Medulla oblongata (tissue), 1 donor: ENCODE measurements at regions not wholly inside any gene's neighbourhood (a gene's known extent, or its start where the extent isn't known, plus 50 kb on each side); places are given as distances from the start of the nearest gene placed in this dataset.
"Not testable (repeated sequence)": the region's sequence is repeated elsewhere in the genome, so short reads cannot be mapped to it uniquely, and the experiment has no call there.

Source experiments
- DNase-seq: peaks from one replicate; pipeline ENCODE4 v3.0.0-alpha.2; 2015; ENCODE audit errors: extremely low spot score

DNA sequence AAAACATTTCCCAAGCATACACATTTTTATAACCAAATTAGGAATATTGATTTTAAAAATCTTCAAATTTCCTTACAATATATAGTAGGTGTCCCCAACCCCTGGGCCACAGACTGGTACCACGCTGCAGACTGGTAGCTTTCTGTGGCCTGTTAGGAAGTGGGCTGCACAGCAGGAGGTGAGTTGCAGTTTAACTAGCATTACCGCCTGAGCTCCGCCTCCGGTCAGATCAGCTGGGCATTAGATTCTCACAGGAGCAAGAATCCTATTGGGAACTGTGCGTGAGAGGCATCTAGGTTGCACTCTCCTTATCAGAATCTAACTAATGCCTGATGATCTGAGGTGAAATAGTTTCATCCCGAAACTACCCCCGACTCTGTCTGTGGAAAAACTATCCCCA, 62.1 kb downstream of the ZWINT start:
- DNase-seq, result no peak

DNA sequence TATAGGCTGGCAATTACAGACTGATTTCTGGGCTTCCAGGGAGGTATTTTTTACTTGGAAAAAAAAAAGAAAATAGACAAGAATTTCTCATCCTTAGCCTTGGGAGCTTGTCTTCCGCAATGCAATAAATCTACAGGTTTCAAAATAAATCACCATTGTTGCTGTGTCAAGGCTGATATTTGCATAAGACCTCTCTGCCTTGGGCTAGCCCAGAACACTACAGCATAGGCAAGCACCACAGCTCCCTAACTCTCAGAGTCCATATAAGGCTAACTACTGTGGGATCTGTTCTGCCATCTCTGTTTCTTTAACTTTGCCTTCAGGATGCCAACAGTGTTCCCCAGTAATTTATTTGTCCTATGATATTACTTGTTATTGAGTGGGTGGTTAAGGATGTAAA, 64.4 kb downstream of the ZWINT start:
- DNase-seq, result no peak

- DNase-seq, result no peak
Observed at GRCh38 chr10:56288403-56288802, 72.7 kb downstream of the ZWINT start.

- no peak for DNase-seq
Observed at GRCh38 chr10:56286096-56286495, 75.0 kb downstream of the ZWINT start.

DNA sequence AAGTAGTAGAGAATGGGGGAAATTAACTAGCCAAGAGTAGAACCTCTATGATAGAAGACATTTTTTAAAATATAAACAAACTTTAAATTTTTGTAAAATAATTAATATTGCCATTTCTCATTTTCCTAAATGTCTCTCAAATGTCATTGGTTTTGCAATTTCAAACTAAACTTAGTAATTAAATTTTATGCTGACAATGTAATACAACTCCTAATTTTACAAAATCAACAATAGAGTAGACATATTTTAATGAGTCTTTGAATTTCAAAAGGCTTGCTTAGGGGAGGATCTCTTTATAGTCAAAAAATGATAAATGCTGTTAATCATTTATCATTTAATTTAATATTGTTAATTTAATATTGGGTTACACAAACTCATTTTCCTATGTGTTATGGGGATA, 81.8 kb downstream of the ZWINT start:
- DNase-seq, result no peak

- no peak for DNase-seq
Observed at GRCh38 chr10:56269181-56269580, 91.9 kb downstream of the ZWINT start.

GRCh38 chr10:56266120-56266519, 94.9 kb downstream of the ZWINT start:
- DNase-seq, result no peak

GRCh38 chr10:56258991-56259390, 102.1 kb downstream of the ZWINT start:
- DNase-seq, result no peak

- no peak for DNase-seq
Observed at GRCh38 chr10:56258378-56258777, 102.7 kb downstream of the ZWINT start.

DNA sequence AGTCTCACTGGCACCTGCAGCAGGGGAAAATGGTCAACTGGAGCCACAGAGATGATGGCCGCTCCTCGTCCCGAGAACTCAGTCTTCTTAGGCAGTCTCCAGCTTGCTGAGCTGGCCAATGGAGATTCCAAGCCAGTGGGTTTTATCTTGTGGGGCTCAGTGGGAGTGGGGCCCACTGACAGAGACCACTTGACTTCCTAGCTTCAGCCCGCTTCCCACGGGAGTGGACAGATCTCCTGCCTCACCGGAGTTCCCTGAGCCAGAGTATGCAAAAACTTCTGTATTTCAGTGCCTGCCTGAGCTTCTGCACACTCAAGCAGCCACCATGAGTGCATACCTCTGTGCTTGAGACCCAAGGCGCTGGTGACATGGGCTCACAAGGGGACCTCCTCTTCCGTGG, 105.8 kb downstream of the ZWINT start:
- no peak for DNase-seq

- DNase-seq, result no peak
Observed at GRCh38 chr10:56240471-56240870, 120.6 kb downstream of the ZWINT start.

GRCh38 chr10:56231436-56231835, 129.6 kb downstream of the ZWINT start:
- DNase-seq, result no peak

GRCh38 chr10:56222237-56222636, 138.8 kb downstream of the ZWINT start:
- no peak for DNase-seq

GRCh38 chr10:56212951-56213350, 148.1 kb downstream of the ZWINT start:
- DNase-seq, result no peak

DNA sequence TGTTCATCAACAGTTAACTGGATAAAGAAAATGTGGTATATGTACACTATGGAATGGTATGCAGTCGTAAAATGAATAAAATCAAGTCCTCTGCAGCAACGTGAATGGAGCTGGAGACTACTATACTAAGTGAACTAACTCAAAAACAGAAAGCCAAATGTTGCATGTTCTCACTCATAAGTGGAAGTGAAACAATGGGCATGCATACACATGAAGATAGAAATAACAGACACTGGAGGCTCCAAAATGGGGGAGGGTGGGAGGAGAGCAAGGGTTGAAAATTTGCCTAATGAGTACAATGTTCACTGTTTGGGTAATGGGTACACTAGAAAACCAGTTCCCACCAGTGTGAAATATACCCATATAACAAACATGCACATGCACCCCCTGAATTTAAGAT, 179.5 kb downstream of the ZWINT start:
- no peak for DNase-seq

DNA sequence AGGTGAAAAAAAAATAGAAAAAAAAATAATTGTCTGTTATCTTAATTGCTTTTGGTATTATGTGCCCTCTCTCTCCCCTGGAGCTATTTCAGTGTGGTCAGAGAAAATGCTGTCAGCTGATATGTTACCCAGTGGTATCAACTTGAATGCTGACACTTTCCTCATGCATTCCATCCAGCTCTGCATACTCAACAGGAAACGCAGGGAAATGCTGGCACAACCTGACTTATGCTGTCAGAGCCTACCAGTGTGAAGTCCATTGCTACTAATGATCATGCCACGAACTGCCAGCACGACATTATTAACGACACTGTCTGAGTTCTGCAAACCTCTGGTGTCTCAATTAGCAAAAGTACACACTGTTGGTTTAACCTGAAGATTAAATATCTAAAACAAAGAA, 182.8 kb downstream of the ZWINT start:
- DNase-seq, result no peak

DNA sequence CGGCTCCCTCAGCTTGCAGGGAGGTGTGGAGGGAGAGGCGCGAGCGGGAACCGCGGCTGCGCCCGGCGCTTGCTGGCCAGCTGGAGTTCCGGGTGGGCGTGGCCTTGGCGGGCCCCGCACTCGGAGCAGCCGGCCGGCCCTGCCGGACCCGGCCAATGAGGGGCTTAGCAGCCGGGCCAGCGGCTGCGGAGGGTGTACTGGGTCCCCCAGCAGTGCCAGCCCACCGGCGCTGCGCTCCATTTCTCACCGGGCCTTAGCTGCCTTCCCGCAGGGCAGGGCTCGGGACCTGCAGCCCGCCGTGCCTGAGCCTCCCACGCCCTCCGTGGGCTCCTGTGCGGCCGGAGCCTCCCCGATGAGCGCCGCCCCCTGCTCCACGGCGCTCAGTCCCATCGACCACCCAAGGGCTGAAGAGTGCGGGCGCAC, 206.0 kb downstream of the ZWINT start:
- not testable (repeated sequence) for DNase-seq

GRCh38 chr10:56146806-56147205, 214.3 kb downstream of the ZWINT start:
- no peak for DNase-seq

GRCh38 chr10:56142092-56142728, 218.8 kb downstream of the ZWINT start:
- no peak for DNase-seq

DNA sequence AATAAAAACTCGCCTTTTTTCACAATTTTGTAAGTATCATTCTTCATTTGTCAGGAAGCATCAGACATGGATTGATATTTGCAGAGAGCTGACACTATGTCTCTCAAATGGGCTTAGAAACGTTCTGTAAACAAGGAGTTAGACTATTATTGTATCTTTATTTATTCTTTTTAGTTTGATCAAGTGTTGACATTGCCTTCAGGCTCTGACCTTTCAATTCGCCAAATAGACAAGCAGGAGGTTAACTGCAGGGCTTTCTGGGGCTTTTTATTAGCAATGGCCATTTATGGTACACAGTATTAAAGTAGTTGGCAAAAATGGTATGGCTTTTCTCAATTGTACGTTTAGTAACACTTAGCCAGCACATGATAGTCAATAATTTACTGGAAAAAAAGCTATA, 221.7 kb downstream of the ZWINT start:
- DNase-seq, result no peak

DNA sequence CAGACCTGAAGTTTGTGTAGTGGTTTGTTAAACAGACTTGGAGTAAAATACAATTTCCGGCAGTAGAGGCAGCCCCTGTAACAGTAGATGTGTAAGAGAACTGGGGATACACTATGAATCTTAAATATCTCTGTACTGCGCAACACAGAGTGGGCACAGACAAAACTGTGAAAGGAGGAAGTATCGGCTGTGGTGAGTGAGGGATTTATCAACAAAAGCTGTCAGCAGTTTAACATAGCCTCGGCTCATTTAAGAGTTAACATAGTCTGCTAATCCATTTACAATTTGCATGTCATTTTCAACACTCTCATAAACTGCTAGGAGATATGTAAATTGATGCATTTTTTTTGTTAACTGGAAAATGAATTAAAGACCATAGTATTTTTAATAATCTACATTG, 225.2 kb downstream of the ZWINT start:
- DNase-seq, result no peak

DNA sequence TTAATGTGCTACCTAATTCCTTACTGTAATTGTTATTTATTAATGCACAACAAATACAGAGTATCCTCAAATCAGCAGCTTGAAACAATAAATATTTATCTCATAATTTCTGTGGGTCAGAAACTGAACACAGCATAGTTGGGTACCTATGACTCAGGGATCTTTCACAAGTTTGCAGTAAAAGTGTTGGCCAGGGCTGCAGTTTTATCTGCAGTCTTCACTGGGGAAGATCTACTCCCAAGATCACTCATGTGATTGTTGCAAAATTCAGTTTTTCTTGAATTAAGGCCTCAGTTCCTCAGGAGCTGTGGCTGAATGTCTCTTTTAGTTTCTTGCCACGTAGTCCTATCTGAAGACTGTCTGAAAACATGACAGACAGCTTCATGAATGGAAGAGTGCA, 237.8 kb downstream of the ZWINT start:
- DNase-seq, result no peak

DNA sequence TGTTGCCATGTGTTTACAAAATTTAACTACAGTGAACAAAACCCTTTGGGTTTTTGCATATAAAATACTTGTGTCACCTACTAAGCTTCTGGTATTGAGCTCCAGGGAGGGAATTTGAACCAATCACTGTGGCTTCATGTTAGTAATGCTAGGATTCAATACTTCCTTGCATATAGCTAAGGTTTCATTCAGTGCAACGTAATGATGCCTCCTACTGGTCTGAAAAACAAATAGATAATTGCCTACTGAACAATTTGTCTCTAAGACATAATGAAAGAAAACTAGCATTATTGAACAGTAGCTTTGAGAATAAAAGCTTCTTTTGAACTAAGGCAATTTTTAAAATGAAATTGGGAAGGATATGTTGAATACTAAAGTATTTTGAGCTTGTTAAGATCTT, 244.4 kb downstream of the ZWINT start:
- DNase-seq, result no peak

DNA sequence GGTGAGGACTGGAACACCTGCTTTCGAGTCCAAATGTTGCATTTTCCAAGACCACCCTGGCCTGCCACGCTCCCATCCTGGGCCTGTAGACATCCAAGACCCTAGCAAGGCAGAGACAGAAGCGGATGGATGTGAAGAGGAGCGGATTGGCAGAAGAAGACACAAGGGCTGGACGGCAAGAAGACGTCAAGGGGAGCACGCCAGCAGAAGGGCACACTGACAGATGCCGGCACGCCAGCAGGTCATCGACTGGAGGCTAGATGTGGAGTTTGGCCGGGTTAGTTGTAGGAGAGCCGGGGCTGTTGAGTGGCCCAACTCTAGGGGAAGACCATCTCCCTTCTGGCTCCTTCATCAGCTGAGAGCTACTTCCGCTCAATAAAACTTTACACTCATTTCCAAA, 251.6 kb downstream of the ZWINT start:
- DNase-seq, result no peak
